ENCODE measurements at regions not wholly inside any gene's neighbourhood (a gene's known extent, or its start where the extent isn't known, plus 50 kb on each side); places are given as distances from the start of the nearest gene placed in this dataset.

DNA sequence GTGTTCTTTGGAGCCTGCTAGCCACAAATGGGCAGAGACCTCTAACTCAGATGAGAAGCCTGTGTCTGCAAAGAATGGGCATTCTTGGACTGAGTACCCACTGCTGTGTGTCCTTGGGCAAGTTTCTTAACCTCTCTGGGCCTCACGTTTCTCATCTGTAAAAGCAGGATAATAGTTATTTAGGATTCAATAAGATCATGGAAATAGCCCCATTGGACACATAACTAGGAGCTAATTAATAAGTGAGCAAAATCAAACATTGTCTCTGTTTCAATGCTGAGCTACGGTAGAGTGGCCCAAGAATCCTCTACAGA, 61.2 kb upstream of the WNT7B start:
- Histone ChIP-seq H2AK5ac (ENCODE audit: low read depth, low read length) (no peak overlapping the region), H2AK9ac (replicated peaks; ENCODE audit: low read depth, low read length, poor library complexity) (no peak overlapping the region), H3K4me3 (ENCODE audit: insufficient read depth, low read depth, low read length) (no peak overlapping the region), H3K27ac (ENCODE audit: insufficient read depth, low read length) (no peak overlapping the region), H2BK15ac (ENCODE audit: low read depth, low read length) (no peak overlapping the region), H3K14ac (replicated peaks; ENCODE audit: low read depth, low read length) (no peak overlapping the region), H3K4me2 (ENCODE audit: low read depth, low read length) (no peak overlapping the region), H3K79me1 (ENCODE audit: low read depth in 1 of 2, low read length in 2 of 2) (peaks cover 10 to 19% of the 10 kb centered on the region in 2 experiments), H3K9me1 (ENCODE audit: insufficient read depth, low read length) (peaks cover 7% of the 10 kb centered on the region), H3K9ac (ENCODE audit: low read depth, low read length) (no peak overlapping the region), H2AFZ (replicated peaks; ENCODE audit: low read length, poor library complexity) (no peak overlapping the region), H2BK120ac (ENCODE audit: low read depth, low read length) (no peak overlapping the region), H2BK20ac (ENCODE audit: low read depth, low read length) (no peak overlapping the region), H3K9me3 (ENCODE audit: control insufficient read depth, insufficient read depth, low read length) (no peaks in the 10 kb centered on the region), H4K91ac (ENCODE audit: insufficient read depth, low read depth, low read length) (no peak overlapping the region), H3K4ac (ENCODE audit: low read depth, low read length) (no peak overlapping the region), H3K18ac (ENCODE audit: low read depth, low read length) (no peak overlapping the region), H3K4me1 (ENCODE audit: control insufficient read depth, insufficient read depth, low read length) (peaks cover 12% of the 10 kb centered on the region), H3K27me3 (ENCODE audit: control insufficient read depth, insufficient read depth, low read length) (no peaks in the 10 kb centered on the region), H4K20me1 (ENCODE audit: insufficient read depth, low read length) (no peaks in the 10 kb centered on the region), H3K36me3 (ENCODE audit: control insufficient read depth, insufficient read depth, low read length) (no peaks in the 10 kb centered on the region), H2BK5ac (ENCODE audit: low read depth, low read length, poor library complexity, severe bottlenecking) (no peak overlapping the region), H4K8ac (ENCODE audit: low read depth in 2 of 2, low read length in 2 of 2) (no peak overlapping the region), H3K56ac (ENCODE audit: extremely low read depth, insufficient read depth, low read length) (no peak overlapping the region), H4K5ac (ENCODE audit: low read depth, low read length) (no peak overlapping the region), H3K23ac (ENCODE audit: low read depth, low read length) (no peak overlapping the region)
- ATAC-seq (ENCODE audit: low read depth), result no peak
- dilution Hi-C loops (cut with HindIII; ENCODE audit: low sequenced_read_pairs, unreplicated experiment) (no loop called here), in situ Hi-C loops (cut with MboI; ENCODE audit: low sequenced_read_pairs) (no loop called here), intact Hi-C loops (cut with micrococcal nuclease) (no loop called here)
- POLR2A ChIA-PET (ENCODE audit: unreplicated experiment), result no interaction called here
- CTCF ChIA-PET, result no interaction called here
- BruUV-seq (replicated peaks), result no TSS peak
- no CpG with 5 or more reads among the region's 2 CpGs for WGBS, 2 experiments (ENCODE audit: extremely low coverage in 2 of 2, insufficient read length in 1 of 2)
- TF ChIP-seq RFX5 (IDR thresholded peaks at IDR 0.05; ENCODE audit: low read depth, low read length) (no peak), RCOR1 (IDR thresholded peaks at IDR 0.05; ENCODE audit: insufficient replicate concordance, low read length) (no peak), POLR2A (IDR thresholded peaks at IDR 0.05; ENCODE audit: low read depth, low read length) (no peak), SMC3 (IDR thresholded peaks at IDR 0.05; ENCODE audit: low read depth, low read length) (no peak)
- TF ChIP-seq, protein P1, sequence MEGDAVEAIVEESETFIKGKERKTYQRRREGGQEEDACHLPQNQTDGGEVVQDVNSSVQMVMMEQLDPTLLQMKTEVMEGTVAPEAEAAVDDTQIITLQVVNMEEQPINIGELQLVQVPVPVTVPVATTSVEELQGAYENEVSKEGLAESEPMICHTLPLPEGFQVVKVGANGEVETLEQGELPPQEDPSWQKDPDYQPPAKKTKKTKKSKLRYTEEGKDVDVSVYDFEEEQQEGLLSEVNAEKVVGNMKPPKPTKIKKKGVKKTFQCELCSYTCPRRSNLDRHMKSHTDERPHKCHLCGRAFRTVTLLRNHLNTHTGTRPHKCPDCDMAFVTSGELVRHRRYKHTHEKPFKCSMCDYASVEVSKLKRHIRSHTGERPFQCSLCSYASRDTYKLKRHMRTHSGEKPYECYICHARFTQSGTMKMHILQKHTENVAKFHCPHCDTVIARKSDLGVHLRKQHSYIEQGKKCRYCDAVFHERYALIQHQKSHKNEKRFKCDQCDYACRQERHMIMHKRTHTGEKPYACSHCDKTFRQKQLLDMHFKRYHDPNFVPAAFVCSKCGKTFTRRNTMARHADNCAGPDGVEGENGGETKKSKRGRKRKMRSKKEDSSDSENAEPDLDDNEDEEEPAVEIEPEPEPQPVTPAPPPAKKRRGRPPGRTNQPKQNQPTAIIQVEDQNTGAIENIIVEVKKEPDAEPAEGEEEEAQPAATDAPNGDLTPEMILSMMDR (conservative IDR thresholded peaks at IDR 0.05; ENCODE audit: low read depth, low read length), result no peak
- DNase-seq, result no peak

Measured in IMR-90 (cell line).